Natural killer cell (primary cell): ENCODE measurements at regions not wholly inside any gene's neighbourhood (a gene's known extent, or its start where the extent isn't known, plus 50 kb on each side); places are given as distances from the start of the nearest gene placed in this dataset.

Experiments
- ATAC-seq, 3 donors: fragments of 150-1000 bp in 2 of 3; fragments of 200-7000 bp in 1 of 3; cut with Tn5 transposase; 1 replicate in 1 of 3; 2 replicates in 2 of 3; pipeline ENCODE4 v1.10.0; 2021; ENCODE audit warnings: mild to moderate bottlenecking in 2 of 3, moderate library complexity in 2 of 3
- DNase-seq, 2 donors: peaks; one replicate each; pipeline versions ENCODE4 v3.0.0 to v3.0.0-alpha.2; 2013 to 2021; ENCODE audit warnings: mixed read lengths in 1 of 2
- H3K27ac ChIP-seq: one replicate; pipeline ENCODE4 v1.5.1; 2013; ENCODE audit warnings: mild to moderate bottlenecking, low read length
- H3K27me3 ChIP-seq: one replicate; pipeline ENCODE4 v1.6.1; 2013; ENCODE audit warnings: low read length; ENCODE audit not compliant: control insufficient read depth, insufficient read depth
- H3K36me3 ChIP-seq: one replicate; pipeline ENCODE4 v1.6.1; 2013; ENCODE audit warnings: low read length; ENCODE audit not compliant: control insufficient read depth, insufficient read depth
- H3K4me1 ChIP-seq: one replicate; pipeline ENCODE4 v1.6.1; 2013; ENCODE audit warnings: low read length; ENCODE audit not compliant: control insufficient read depth, insufficient read depth
- H3K4me3 ChIP-seq: one replicate; pipeline ENCODE4 v1.5.1; 2013; ENCODE audit warnings: low read length
- H3K9me3 ChIP-seq: one replicate; pipeline ENCODE4 v1.6.1; 2013; ENCODE audit warnings: low read length; ENCODE audit not compliant: control insufficient read depth, insufficient read depth
- H3K27ac Mint-ChIP-seq, 2 donors: one replicate each; pipeline ENCODE4 v1.8.0; 2022; ENCODE audit warnings: mild to moderate bottlenecking in 2 of 2, mixed read lengths in 2 of 2, moderate library complexity in 1 of 2
- H3K27me3 Mint-ChIP-seq, 2 donors: one replicate each; pipeline ENCODE4 v1.8.0; 2022; ENCODE audit warnings: low read depth in 2 of 2, mixed read lengths in 2 of 2
- H3K36me3 Mint-ChIP-seq: one replicate; pipeline ENCODE4 v1.8.0; 2022; ENCODE audit warnings: mixed read lengths
- H3K4me1 Mint-ChIP-seq, 2 donors: one replicate each; pipeline ENCODE4 v1.8.0; 2022; ENCODE audit warnings: mixed read lengths in 2 of 2
- H3K4me3 Mint-ChIP-seq: one replicate; pipeline ENCODE4 v1.8.0; 2022; ENCODE audit warnings: mild to moderate bottlenecking, moderate library complexity, mixed read lengths
- H3K9me3 Mint-ChIP-seq, 2 donors: one replicate each; pipeline ENCODE4 v1.8.0; 2022; ENCODE audit warnings: mixed read lengths in 2 of 2
- WGBS: methylation state at CpG from one replicate; pipeline ENCODE4 v1.1.7; 2013; ENCODE audit warnings: missing lambda C conversion rate; ENCODE audit not compliant: insufficient coverage; 5-methylcytosine and 5-hydroxymethylcytosine counted together
- intact Hi-C: fragments of 100-400 bp; cut with micrococcal nuclease; formaldehyde crosslinking; loops from one replicate; pipeline ENCODE4 v1.14.2; 2022
- TF ChIP-seq, protein P1 (sequence below): fragments of 200-600 bp; IDR thresholded peaks from one replicate; pipeline ENCODE4 v1.8.0; 2022; ENCODE audit warnings: antibody characterized with exemption

DNA sequence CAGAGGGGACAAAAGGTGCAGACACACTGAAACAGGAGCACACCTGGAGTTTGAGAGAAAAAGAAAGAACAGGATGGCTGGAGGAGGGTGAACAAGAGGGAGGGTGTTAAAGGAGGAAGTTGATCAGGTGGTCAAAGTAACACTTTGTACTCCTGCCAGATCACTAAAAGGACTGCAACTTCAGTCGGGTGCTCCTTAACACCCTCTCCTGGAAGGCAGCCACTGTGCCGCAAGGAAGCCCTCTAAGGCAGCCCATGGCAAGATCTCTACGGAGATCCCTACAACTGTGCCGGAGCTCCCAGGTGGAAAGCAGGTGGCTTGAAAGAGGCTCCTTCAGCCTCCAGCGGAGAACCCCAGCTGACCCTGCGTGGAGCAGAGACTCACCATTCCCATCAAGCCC lies 124.4 kb upstream of the MSX2 start:
- no peaks in the 10 kb centered on the region for H3K4me1 Mint-ChIP-seq
- ATAC-seq (peak in 1 of 3 donors; percentile 35), DNase-seq (no peak)
- no peak overlapping the region for H3K4me3 Mint-ChIP-seq
- intact Hi-C loops, result no loop called here
- no peak overlapping the region for H3K4me3 ChIP-seq
- peaks cover 0 to 3% of the 10 kb centered on the region in 2 donors for H3K27me3 Mint-ChIP-seq
- WGBS, result 10% methylated on average over 4 of the region's 6 CpGs
- H3K9me3 Mint-ChIP-seq, result no peaks in the 10 kb centered on the region
- H3K4me1 ChIP-seq, result no peaks in the 10 kb centered on the region
- TF ChIP-seq, protein P1, sequence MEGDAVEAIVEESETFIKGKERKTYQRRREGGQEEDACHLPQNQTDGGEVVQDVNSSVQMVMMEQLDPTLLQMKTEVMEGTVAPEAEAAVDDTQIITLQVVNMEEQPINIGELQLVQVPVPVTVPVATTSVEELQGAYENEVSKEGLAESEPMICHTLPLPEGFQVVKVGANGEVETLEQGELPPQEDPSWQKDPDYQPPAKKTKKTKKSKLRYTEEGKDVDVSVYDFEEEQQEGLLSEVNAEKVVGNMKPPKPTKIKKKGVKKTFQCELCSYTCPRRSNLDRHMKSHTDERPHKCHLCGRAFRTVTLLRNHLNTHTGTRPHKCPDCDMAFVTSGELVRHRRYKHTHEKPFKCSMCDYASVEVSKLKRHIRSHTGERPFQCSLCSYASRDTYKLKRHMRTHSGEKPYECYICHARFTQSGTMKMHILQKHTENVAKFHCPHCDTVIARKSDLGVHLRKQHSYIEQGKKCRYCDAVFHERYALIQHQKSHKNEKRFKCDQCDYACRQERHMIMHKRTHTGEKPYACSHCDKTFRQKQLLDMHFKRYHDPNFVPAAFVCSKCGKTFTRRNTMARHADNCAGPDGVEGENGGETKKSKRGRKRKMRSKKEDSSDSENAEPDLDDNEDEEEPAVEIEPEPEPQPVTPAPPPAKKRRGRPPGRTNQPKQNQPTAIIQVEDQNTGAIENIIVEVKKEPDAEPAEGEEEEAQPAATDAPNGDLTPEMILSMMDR, result no peak
- H3K27me3 ChIP-seq, result no peaks in the 10 kb centered on the region
- H3K9me3 ChIP-seq, result no peaks in the 10 kb centered on the region
- H3K36me3 Mint-ChIP-seq, result no peaks in the 10 kb centered on the region
- H3K27ac Mint-ChIP-seq, result no peak overlapping the region
- H3K27ac ChIP-seq, result no peak overlapping the region
- no peaks in the 10 kb centered on the region for H3K36me3 ChIP-seq

DNA sequence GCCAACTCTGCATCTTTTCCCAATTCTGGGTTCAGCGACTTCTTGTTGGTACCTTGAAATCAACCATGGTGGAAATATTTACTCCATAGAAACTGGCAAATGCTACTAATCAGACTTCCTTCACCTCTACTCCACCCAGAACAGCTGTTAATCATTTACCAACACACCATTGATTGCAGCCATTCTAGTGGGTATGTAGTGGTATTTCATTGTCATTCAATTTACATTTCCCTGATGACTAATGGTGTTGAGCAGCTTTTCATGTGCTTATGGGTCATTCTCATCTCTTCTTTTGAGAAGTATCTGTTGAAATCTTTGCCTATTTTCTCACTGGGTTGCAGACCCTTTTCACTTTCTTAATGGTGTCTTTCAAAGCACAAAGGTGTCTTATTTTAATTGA lies 122.4 kb upstream of the MSX2 start:
- 100% methylated on average over 1 of the region's 1 CpG for whole genome bisulfite sequencing
- H3K27ac ChIP-seq, result no peak overlapping the region

DNA sequence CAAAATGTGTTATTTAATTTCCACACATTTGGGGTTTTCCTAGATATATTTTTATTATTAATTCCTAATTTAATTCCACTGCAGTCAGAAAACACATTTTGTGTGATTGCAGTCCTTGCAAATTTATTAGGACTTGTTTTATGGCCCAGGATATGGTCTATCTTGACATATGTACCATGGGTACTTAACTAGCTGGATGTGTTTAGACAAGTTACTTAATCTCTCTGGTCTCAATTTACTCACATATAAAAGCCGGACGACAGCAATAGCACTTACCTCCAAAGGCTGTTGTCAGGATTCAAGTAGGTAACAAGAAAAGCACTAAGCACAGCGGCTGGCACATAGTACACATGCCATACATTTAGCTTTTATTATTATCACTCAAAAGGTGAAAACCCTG lies 118.2 kb upstream of the MSX2 start:
- Mint-ChIP-seq H3K36me3 (no peaks in the 10 kb centered on the region), H3K4me3 (no peak overlapping the region), H3K9me3 (no peaks in the 10 kb centered on the region), H3K27ac (no peak overlapping the region), H3K27me3 (peaks cover 3 to 10% of the 10 kb centered on the region in 2 donors), H3K4me1 (no peaks in the 10 kb centered on the region)
- Histone ChIP-seq H3K9me3 (no peaks in the 10 kb centered on the region), H3K36me3 (no peaks in the 10 kb centered on the region), H3K4me1 (peaks cover 5% of the 10 kb centered on the region), H3K27ac (no peak overlapping the region), H3K4me3 (no peak overlapping the region), H3K27me3 (no peaks in the 10 kb centered on the region)
- no peak for ATAC-seq
- intact Hi-C loops, result no loop called here
- TF ChIP-seq, protein P1, result no peak
- no peak for DNase-seq
- 96% methylated on average over 3 of the region's 3 CpGs for WGBS

More for the DNA sequence above, 122.4 kb upstream of the MSX2 start:
- H3K4me1 ChIP-seq, result no peaks in the 10 kb centered on the region
- Mint-ChIP-seq H3K27ac (no peak overlapping the region), H3K9me3 (no peaks in the 10 kb centered on the region), H3K4me1 (no peaks in the 10 kb centered on the region), H3K4me3 (no peak overlapping the region), H3K36me3 (no peaks in the 10 kb centered on the region), H3K27me3 (peaks cover 3 to 4% of the 10 kb centered on the region in 2 donors)
- TF ChIP-seq, protein P1, result no peak
- no peaks in the 10 kb centered on the region for H3K9me3 ChIP-seq
- intact Hi-C loops, result no loop called here
- H3K36me3 ChIP-seq, result no peaks in the 10 kb centered on the region
- no peak for ATAC-seq
- no peak for DNase-seq
- H3K4me3 ChIP-seq, result no peak overlapping the region
- H3K27me3 ChIP-seq, result no peaks in the 10 kb centered on the region

DNA sequence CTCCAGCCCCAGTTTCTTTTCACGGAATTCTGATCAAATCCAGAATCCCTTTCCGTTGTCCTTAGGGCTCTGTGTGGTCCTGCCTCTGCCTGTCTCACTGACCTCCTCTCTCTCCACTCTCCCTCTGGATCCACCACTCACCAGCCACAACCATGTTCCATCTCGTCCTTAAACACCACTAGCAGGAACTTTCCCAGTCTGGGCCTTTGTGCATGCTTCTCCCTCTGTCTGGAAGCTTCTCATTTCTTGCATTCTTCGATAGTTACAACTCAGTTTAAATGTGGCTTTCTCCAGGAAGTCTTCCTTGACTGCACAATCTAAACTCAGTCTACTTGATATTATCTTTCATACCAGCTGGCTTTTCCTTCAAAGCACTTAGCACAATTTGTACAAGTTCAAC lies 117.7 kb upstream of the MSX2 start:
- Mint-ChIP-seq H3K36me3 (no peaks in the 10 kb centered on the region), H3K4me1 (no peaks in the 10 kb centered on the region), H3K27me3 (peaks cover 3 to 10% of the 10 kb centered on the region in 2 donors), H3K4me3 (no peak overlapping the region), H3K9me3 (no peaks in the 10 kb centered on the region), H3K27ac (no peak overlapping the region)
- 67% methylated on average over 4 of the region's 4 CpGs for WGBS
- H3K9me3 ChIP-seq, result no peaks in the 10 kb centered on the region
- H3K27ac ChIP-seq, result no peak overlapping the region
- TF ChIP-seq, protein P1, result no peak
- H3K27me3 ChIP-seq, result no peaks in the 10 kb centered on the region
- H3K4me3 ChIP-seq, result no peak overlapping the region
- peaks cover 5% of the 10 kb centered on the region for H3K4me1 ChIP-seq
- ATAC-seq, result no peak
- H3K36me3 ChIP-seq, result no peaks in the 10 kb centered on the region
- DNase-seq, result no peak
- intact Hi-C loops, result no loop called here
